H9 (cell line): ENCODE measurements at regions not wholly inside any gene's neighbourhood (a gene's known extent, or its start where the extent isn't known, plus 50 kb on each side); places are given as distances from the start of the nearest gene placed in this dataset.

Experiments
- DNase-seq: peaks from one replicate; pipeline ENCODE4 v3.0.0-alpha.2; 2017
- H2AFZ ChIP-seq: one replicate; pipeline ENCODE4 v1.6.1; 2013; ENCODE audit warnings: mild to moderate bottlenecking, low read length, control low read depth, moderate library complexity
- H2AK5ac ChIP-seq: 2 replicates; pipeline ENCODE4 v1.6.1; 2013; ENCODE audit warnings: low read length, control low read depth, mixed read lengths; ENCODE audit not compliant: insufficient read length
- H2BK120ac ChIP-seq: one replicate; pipeline ENCODE4 v1.6.1; 2013; ENCODE audit warnings: low read depth, mild to moderate bottlenecking, low read length, control low read depth, inconsistent platforms; ENCODE audit not compliant: poor library complexity, severe bottlenecking
- H2BK12ac ChIP-seq: 2 replicates; pipeline ENCODE4 v1.6.1; 2013; ENCODE audit warnings: low read length, control low read depth, mixed read lengths, low read depth; ENCODE audit not compliant: insufficient read length
- H2BK15ac ChIP-seq: 2 replicates; pipeline ENCODE4 v1.6.1; 2013; ENCODE audit warnings: low read depth, low read length, control low read depth
- H2BK20ac ChIP-seq: one replicate; pipeline ENCODE4 v1.6.1; 2013; ENCODE audit warnings: low read depth, mild to moderate bottlenecking, low read length, control low read depth, inconsistent platforms; ENCODE audit not compliant: poor library complexity, severe bottlenecking
- H2BK5ac ChIP-seq: 2 replicates; pipeline ENCODE4 v1.6.1; 2013; ENCODE audit warnings: low read length, control low read depth, mixed read lengths; ENCODE audit not compliant: insufficient read length
- H3K14ac ChIP-seq: 2 replicates; pipeline ENCODE4 v1.6.1; 2013; ENCODE audit warnings: low read length, control low read depth; ENCODE audit not compliant: insufficient read depth
- H3K18ac ChIP-seq: 2 replicates; pipeline ENCODE4 v1.6.1; 2013; ENCODE audit warnings: low read depth, mild to moderate bottlenecking, mixed read lengths, low read length, control low read depth; ENCODE audit not compliant: insufficient read length
- H3K23ac ChIP-seq: 2 replicates; pipeline ENCODE4 v1.6.1; 2013; ENCODE audit warnings: low read length, control low read depth, mixed read lengths, low read depth; ENCODE audit not compliant: insufficient read length
- H3K23me2 ChIP-seq: 2 replicates; pipeline ENCODE4 v1.6.1; 2013; ENCODE audit warnings: low read depth, mild to moderate bottlenecking, mixed read lengths, low read length, control low read depth; ENCODE audit not compliant: insufficient read length, poor library complexity, severe bottlenecking
- H3K27ac ChIP-seq: 2 replicates; pipeline ENCODE4 v1.5.1; 2013; ENCODE audit warnings: low read length, control low read depth, mixed read lengths, low read depth; ENCODE audit not compliant: insufficient read length
- H3K27me3 ChIP-seq: 2 replicates; pipeline ENCODE4 v1.6.1; 2013; ENCODE audit warnings: low read length, control low read depth, inconsistent platforms; ENCODE audit not compliant: insufficient read depth
- H3K4ac ChIP-seq: 2 replicates; pipeline ENCODE4 v1.6.1; 2013; ENCODE audit warnings: low read depth, mild to moderate bottlenecking, control low read depth, inconsistent platforms, low read length, moderate library complexity
- H3K4me1 ChIP-seq: 2 replicates; pipeline ENCODE4 v1.6.1; 2013; ENCODE audit warnings: low read length, control low read depth, inconsistent platforms; ENCODE audit not compliant: insufficient read depth
- H3K4me2 ChIP-seq: 2 replicates; pipeline ENCODE4 v1.6.1; 2013; ENCODE audit warnings: low read length, control low read depth, mixed read lengths; ENCODE audit not compliant: insufficient read length, insufficient read depth
- H3K56ac ChIP-seq: 2 replicates; pipeline ENCODE4 v1.6.1; 2013; ENCODE audit warnings: low read depth, mild to moderate bottlenecking, mixed read lengths, low read length, control low read depth; ENCODE audit not compliant: insufficient read length
- H3K79me1 ChIP-seq: 2 replicates; pipeline ENCODE4 v1.6.1; 2013; ENCODE audit warnings: low read depth, mild to moderate bottlenecking, moderate library complexity, low read length, control low read depth, inconsistent platforms; ENCODE audit not compliant: insufficient read depth, poor library complexity, severe bottlenecking
- H3K79me2 ChIP-seq: 2 replicates; pipeline ENCODE4 v1.6.1; 2013; ENCODE audit warnings: low read length, control low read depth, inconsistent platforms; ENCODE audit not compliant: insufficient read depth
- H3K9ac ChIP-seq: 2 replicates; pipeline ENCODE4 v1.6.1; 2013; ENCODE audit warnings: low read length, control low read depth, mixed read lengths; ENCODE audit not compliant: insufficient read length; ENCODE audit errors: extremely low read depth
- H3K9me3 ChIP-seq: one replicate; pipeline ENCODE4 v1.6.1; 2013; ENCODE audit warnings: low read depth, low read length, inconsistent platforms; ENCODE audit not compliant: control insufficient read depth
- H3T11ph ChIP-seq: one replicate; pipeline ENCODE4 v1.6.1; 2013; ENCODE audit warnings: mild to moderate bottlenecking, low read length, control low read depth, inconsistent platforms
- H4K20me1 ChIP-seq: one replicate; pipeline ENCODE4 v1.6.1; 2013; ENCODE audit not compliant: control insufficient read depth, insufficient read length, insufficient read depth
- H4K5ac ChIP-seq: 2 replicates; pipeline ENCODE4 v1.6.1; 2013; ENCODE audit warnings: low read depth, mild to moderate bottlenecking, mixed read lengths, low read length, control low read depth; ENCODE audit not compliant: insufficient read length
- H4K8ac ChIP-seq: replicated peaks from 2 replicates; pipeline ENCODE4 v1.6.1; 2013; ENCODE audit warnings: low read length, control low read depth, mixed read lengths, low read depth; ENCODE audit not compliant: insufficient read length
- H4K91ac ChIP-seq: 2 replicates; pipeline ENCODE4 v1.6.1; 2013; ENCODE audit warnings: low read depth, mild to moderate bottlenecking, moderate library complexity, mixed read lengths, low read length, control low read depth; ENCODE audit not compliant: insufficient read length
- H3K27ac Mint-ChIP-seq, 3 experiments: 2 replicates in 2 of 3; 3 replicates in 1 of 3; pipeline ENCODE4 v1.8.0; 2020 to 2021; ENCODE audit warnings: mixed read lengths in 3 of 3, mild to moderate bottlenecking in 1 of 3, moderate library complexity in 1 of 3
- H3K27me3 Mint-ChIP-seq: 2 replicates; pipeline ENCODE4 v1.8.0; 2021; ENCODE audit warnings: low read depth, mild to moderate bottlenecking, moderate library complexity, mixed read lengths
- H3K36me3 Mint-ChIP-seq, 3 experiments: 2 replicates in 2 of 3; 3 replicates in 1 of 3; pipeline ENCODE4 v1.8.0; 2020 to 2021; ENCODE audit warnings: low read depth in 3 of 3, mixed read lengths in 3 of 3; ENCODE audit not compliant: insufficient read depth in 1 of 3
- H3K4me1 Mint-ChIP-seq, 2 experiments: 2 replicates each; pipeline ENCODE4 v1.8.0; 2020; ENCODE audit warnings: mixed read lengths in 2 of 2
- H3K4me3 Mint-ChIP-seq, 2 experiments: 2 replicates in 1 of 2; 3 replicates in 1 of 2; pipeline ENCODE4 v1.8.0; 2020 to 2021; ENCODE audit warnings: mild to moderate bottlenecking in 2 of 2, mixed read lengths in 2 of 2, moderate library complexity in 1 of 2
- H3K9me3 Mint-ChIP-seq, 2 experiments: 2 replicates in 1 of 2; 3 replicates in 1 of 2; pipeline ENCODE4 v1.8.0; 2020; ENCODE audit warnings: mild to moderate bottlenecking in 2 of 2, mixed read lengths in 2 of 2, moderate library complexity in 1 of 2
- CTCF ChIP-seq: fragments of 200-600 bp; sonication (generic); conservative IDR thresholded peaks from 3 replicates; pipeline ENCODE4 v1.8.0; 2021; ENCODE audit warnings: antibody characterized with exemption, mild to moderate bottlenecking
- WGBS: extraction: QIAGEN DNeasy Blood & Tissue Kit; methylation state at CpG from one replicate; pipeline ENCODE4 v1.1.7; 2013; ENCODE audit warnings: missing lambda C conversion rate, low lambda C conversion rate, mixed read lengths; ENCODE audit not compliant: insufficient read length; ENCODE audit errors: extremely low coverage; 5-methylcytosine and 5-hydroxymethylcytosine counted together

GRCh38 chrX:78595901-78596502 lies 63.1 kb downstream of the RTL3 start:
- Histone ChIP-seq H3K79me1 (no peaks in the 10 kb centered on the region), H4K20me1 (no peaks in the 10 kb centered on the region), H3K23me2 (no peaks in the 10 kb centered on the region), H3K4me2 (no peak overlapping the region), H3T11ph (no peak overlapping the region), H3K4me1 (no peaks in the 10 kb centered on the region), H3K27ac (no peak overlapping the region), H2BK15ac (no peak overlapping the region), H2BK120ac (no peak overlapping the region), H4K8ac (no peak overlapping the region), H2BK12ac (no peak overlapping the region), H4K91ac (no peak overlapping the region), H2AFZ (no peak overlapping the region), H3K23ac (no peak overlapping the region), H3K9me3 (peaks cover 15% of the 10 kb centered on the region), H3K79me2 (no peaks in the 10 kb centered on the region), H3K56ac (no peak overlapping the region), H3K9ac (no peak overlapping the region), H3K18ac (no peak overlapping the region), H3K4ac (no peak overlapping the region), H3K27me3 (no peaks in the 10 kb centered on the region), H3K14ac (no peak overlapping the region), H2BK20ac (no peak overlapping the region), H2BK5ac (no peak overlapping the region), H4K5ac (no peak overlapping the region), H2AK5ac (no peak overlapping the region)
- peaks cover 71 to 81% of the 10 kb centered on the region in 2 experiments for H3K9me3 Mint-ChIP-seq
- no peak for DNase-seq
- WGBS: no CpG with 5 or more reads among the region's 3 CpGs
- no peak overlapping the region for H3K4me3 Mint-ChIP-seq
- TF ChIP-seq CTCF: peak; percentile 69
- no peak overlapping the region for H3K27ac Mint-ChIP-seq
- peaks cover 0 to 5% (median 4%) of the 10 kb centered on the region in 3 experiments; a peak in 2 of 7 replicates for H3K36me3 Mint-ChIP-seq
- no peaks in the 10 kb centered on the region for H3K4me1 Mint-ChIP-seq
- no peaks in the 10 kb centered on the region for H3K27me3 Mint-ChIP-seq
